CD14-positive monocyte (primary cell): ENCODE measurements at regions not wholly inside any gene's neighbourhood (a gene's known extent, or its start where the extent isn't known, plus 50 kb on each side); places are given as distances from the start of the nearest gene placed in this dataset.

ENCODE experiments used
- DNase-seq, 3 donors: peaks; one replicate each; pipeline ENCODE4 v3.0.0-alpha.2; 2011 to 2022
- H2AFZ ChIP-seq: 2 replicates; pipeline ENCODE4 v1.6.0; 2012; ENCODE audit warnings: mild to moderate bottlenecking, low read depth, low read length, inconsistent platforms; ENCODE audit not compliant: insufficient read depth, poor library complexity, severe bottlenecking
- H3K27ac ChIP-seq, 2 donors: 1 replicate in 1 of 2; 2 replicates in 1 of 2; pipeline ENCODE4 v1.5.1; 2012 to 2013; ENCODE audit warnings: low read length in 2 of 2, control low read depth in 1 of 2, inconsistent platforms in 1 of 2, low read depth in 1 of 2, mild to moderate bottlenecking in 1 of 2
- H3K27me3 ChIP-seq, 2 donors: one replicate each; pipeline versions ENCODE4 v1.6.0 to v1.6.1; 2011 to 2013; ENCODE audit warnings: low read length in 2 of 2; ENCODE audit not compliant: control insufficient read depth in 2 of 2, insufficient read depth in 2 of 2
- H3K36me3 ChIP-seq, 2 donors: replicated peaks in 1 of 2; 1 replicate in 1 of 2; 2 replicates in 1 of 2; pipeline versions ENCODE4 v1.5.1 to v1.6.1; 2012 to 2013; ENCODE audit warnings: low read length in 2 of 2, control low read depth in 1 of 2, inconsistent platforms in 1 of 2, mild to moderate bottlenecking in 1 of 2; ENCODE audit not compliant: insufficient read depth in 2 of 2, control insufficient read depth in 1 of 2
- H3K4me1 ChIP-seq, 2 donors: 1 replicate in 1 of 2; 2 replicates in 1 of 2; pipeline versions ENCODE4 v1.5.1 to v1.6.1; 2012 to 2013; ENCODE audit warnings: low read length in 2 of 2, control low read depth in 1 of 2, inconsistent platforms in 1 of 2, mild to moderate bottlenecking in 1 of 2, moderate library complexity in 1 of 2; ENCODE audit not compliant: insufficient read depth in 2 of 2, control insufficient read depth in 1 of 2
- H3K4me2 ChIP-seq: replicated peaks from 2 replicates; pipeline ENCODE3; 2012; ENCODE audit warnings: low read length, moderate library complexity, mild to moderate bottlenecking; ENCODE audit not compliant: poor library complexity, severe bottlenecking; ENCODE audit errors: extremely low read depth
- H3K4me3 ChIP-seq, 3 experiments: fragments of 200-600 bp in 1 of 3; sonication (generic) in 1 of 3; replicated peaks in 1 of 3; 1 replicate in 2 of 3; 2 replicates in 1 of 3; pipeline ENCODE4 v1.5.1; 2011 to 2013; ENCODE audit warnings: low read length in 3 of 3, mild to moderate bottlenecking in 3 of 3, control low read depth in 2 of 3, low read depth in 2 of 3, inconsistent platforms in 1 of 3, moderate library complexity in 1 of 3
- H3K79me2 ChIP-seq: 2 replicates; pipeline ENCODE4 v1.6.0; 2012; ENCODE audit warnings: mild to moderate bottlenecking, control low read depth, inconsistent platforms, low read length, moderate library complexity; ENCODE audit not compliant: insufficient read depth
- H3K9ac ChIP-seq: 2 replicates; pipeline ENCODE4 v1.6.0; 2017; ENCODE audit warnings: low read length, mild to moderate bottlenecking; ENCODE audit not compliant: insufficient read depth, poor library complexity, severe bottlenecking
- H3K9me3 ChIP-seq, 2 donors: replicated peaks in 1 of 2; 1 replicate in 1 of 2; 2 replicates in 1 of 2; pipeline versions ENCODE4 v1.5.1 to v1.6.1; 2012 to 2013; ENCODE audit warnings: low read length in 2 of 2, control low read depth in 1 of 2; ENCODE audit not compliant: control insufficient read depth in 1 of 2, insufficient read depth in 1 of 2
- H4K20me1 ChIP-seq: 2 replicates; pipeline ENCODE4 v1.6.0; 2012; ENCODE audit warnings: mild to moderate bottlenecking, low read length, control low read depth, moderate library complexity; ENCODE audit not compliant: insufficient read depth
- H3K27ac Mint-ChIP-seq, 7 donors: one replicate each; pipeline ENCODE4 v1.8.0; 2020; ENCODE audit warnings: mild to moderate bottlenecking in 7 of 7, mixed read lengths in 7 of 7, moderate library complexity in 6 of 7, inconsistent platforms in 2 of 7
- H3K27me3 Mint-ChIP-seq, 3 donors: one replicate each; pipeline ENCODE4 v1.8.0; 2021 to 2022; ENCODE audit warnings: low read depth in 3 of 3, mild to moderate bottlenecking in 3 of 3, mixed read lengths in 3 of 3, moderate library complexity in 3 of 3, inconsistent platforms in 1 of 3
- H3K36me3 Mint-ChIP-seq, 2 donors: one replicate each; pipeline ENCODE4 v1.8.0; 2020; ENCODE audit warnings: mixed read lengths in 2 of 2, inconsistent platforms in 1 of 2, mild to moderate bottlenecking in 1 of 2
- H3K4me1 Mint-ChIP-seq: one replicate; pipeline ENCODE4 v1.8.0; 2020; ENCODE audit warnings: mild to moderate bottlenecking, mixed read lengths
- H3K4me3 Mint-ChIP-seq, 2 donors: one replicate each; pipeline ENCODE4 v1.8.0; 2020; ENCODE audit warnings: mild to moderate bottlenecking in 2 of 2, mixed read lengths in 2 of 2, moderate library complexity in 1 of 2
- H3K9me3 Mint-ChIP-seq, 7 donors: one replicate each; pipeline ENCODE4 v1.8.0; 2020 to 2022; ENCODE audit warnings: mixed read lengths in 7 of 7, mild to moderate bottlenecking in 6 of 7, moderate library complexity in 6 of 7, inconsistent platforms in 2 of 7
- CTCF ChIP-seq: fragments of 200-600 bp; IDR thresholded peaks from one replicate; pipeline ENCODE4 v1.8.0; 2022; ENCODE audit warnings: antibody characterized with exemption, mild to moderate bottlenecking
- WGBS: methylation state at CpG from one replicate; pipeline ENCODE4 v1.1.5; 2013; ENCODE audit warnings: missing lambda C conversion rate; ENCODE audit not compliant: insufficient coverage; 5-methylcytosine and 5-hydroxymethylcytosine counted together
- intact Hi-C, 2 donors: fragments of 100-400 bp; cut with micrococcal nuclease; formaldehyde crosslinking; loops; one replicate each; pipeline versions ENCODE4 v1.15.0 to v1.15.1; 2023

GRCh38 chr2:21268197-21268877 is 144.6 kb downstream of the TDRD15 start:
- no peaks in the 10 kb centered on the region for H4K20me1 ChIP-seq
- no peaks in the 10 kb centered on the region for H3K9me3 ChIP-seq
- Mint-ChIP-seq H3K4me1 (no peaks in the 10 kb centered on the region), H3K4me3 (no peak overlapping the region), H3K9me3 (peaks cover 0 to 3% (median 0%) of the 10 kb centered on the region in 7 donors), H3K36me3 (no peaks in the 10 kb centered on the region), H3K27me3 (peaks cover under 1 to 10% (median 4%) of the 10 kb centered on the region in 3 donors), H3K27ac (no peak overlapping the region)
- H3K27ac ChIP-seq, result no peak overlapping the region
- intact Hi-C loops, result no loop called here
- no peak overlapping the region for H2AFZ ChIP-seq
- no peaks in the 10 kb centered on the region for H3K4me1 ChIP-seq
- no peaks in the 10 kb centered on the region for H3K79me2 ChIP-seq
- DNase-seq, result no peak
- H3K4me3 ChIP-seq, result no peak overlapping the region
- H3K36me3 ChIP-seq, result no peaks in the 10 kb centered on the region
- no peaks in the 10 kb centered on the region for H3K27me3 ChIP-seq
- WGBS, result 92% methylated on average over 12 of the region's 13 CpGs
- no peak for TF ChIP-seq CTCF
- H3K4me2 ChIP-seq, result no peak overlapping the region
- H3K9ac ChIP-seq, result no peak overlapping the region

- H3K9ac ChIP-seq, result no peak overlapping the region
- Mint-ChIP-seq H3K4me3 (no peak overlapping the region), H3K27ac (no peak overlapping the region), H3K9me3 (peaks cover 0 to 3% (median 0%) of the 10 kb centered on the region in 7 donors), H3K36me3 (no peaks in the 10 kb centered on the region), H3K4me1 (no peaks in the 10 kb centered on the region), H3K27me3 (peaks cover 4 to 10% (median 5%) of the 10 kb centered on the region in 3 donors)
- H4K20me1 ChIP-seq, result no peaks in the 10 kb centered on the region
- no peaks in the 10 kb centered on the region for H3K27me3 ChIP-seq
- no peaks in the 10 kb centered on the region for H3K9me3 ChIP-seq
- 68% methylated on average over 3 of the region's 7 CpGs for WGBS
- intact Hi-C loops, result no loop called here
- H3K79me2 ChIP-seq, result no peaks in the 10 kb centered on the region
- no peak overlapping the region for H3K4me3 ChIP-seq
- no peak for TF ChIP-seq CTCF
- no peak for DNase-seq
- no peak overlapping the region for H3K4me2 ChIP-seq
- H2AFZ ChIP-seq, result no peak overlapping the region
- no peak overlapping the region for H3K27ac ChIP-seq
- H3K36me3 ChIP-seq, result no peaks in the 10 kb centered on the region
- H3K4me1 ChIP-seq, result no peaks in the 10 kb centered on the region
Measured at GRCh38 chr2:21268878-21269224, 145.1 kb downstream of the TDRD15 start.
